ENCODE measurements at regions not wholly inside any gene's neighbourhood (a gene's known extent, or its start where the extent isn't known, plus 50 kb on each side); places are given as distances from the start of the nearest gene placed in this dataset.
"Not testable (repeated sequence)": the region's sequence is repeated elsewhere in the genome, so short reads cannot be mapped to it uniquely, and the experiment has no call there.

GRCh38 chr13:34372581-34372980, 554.6 kb downstream of the RFC3 start:
- no peaks in the 10 kb centered on the region for H3K27me3 Mint-ChIP-seq
- H3K27ac Mint-ChIP-seq, result no peak overlapping the region
- ATAC-seq, result no peak
- H3K4me3 Mint-ChIP-seq, result no peak overlapping the region
- H3K9me3 Mint-ChIP-seq, result no peaks in the 10 kb centered on the region
- no peaks in the 10 kb centered on the region for H3K4me1 Mint-ChIP-seq
- no peaks in the 10 kb centered on the region for H3K36me3 Mint-ChIP-seq

- H3K27ac Mint-ChIP-seq, result no peak overlapping the region
- H3K4me3 Mint-ChIP-seq, result no peak overlapping the region
- peak; percentile 18 for ATAC-seq
- no peaks in the 10 kb centered on the region for H3K27me3 Mint-ChIP-seq
- no peaks in the 10 kb centered on the region for H3K36me3 Mint-ChIP-seq
- no peaks in the 10 kb centered on the region for H3K9me3 Mint-ChIP-seq
- H3K4me1 Mint-ChIP-seq, result no peaks in the 10 kb centered on the region
Measured at GRCh38 chr13:34376483-34376882, 558.5 kb downstream of the RFC3 start.

- Mint-ChIP-seq H3K36me3 (no peaks in the 10 kb centered on the region), H3K9me3 (no peaks in the 10 kb centered on the region), H3K27me3 (no peaks in the 10 kb centered on the region), H3K4me1 (no peaks in the 10 kb centered on the region), H3K27ac (no peak overlapping the region), H3K4me3 (no peak overlapping the region)
- no peak for ATAC-seq
Measured at GRCh38 chr13:34381228-34381627, 560.8 kb upstream of the NBEA start.

GRCh38 chr13:34383728-34384127, 558.3 kb upstream of the NBEA start:
- Mint-ChIP-seq H3K9me3 (no peaks in the 10 kb centered on the region), H3K4me1 (no peaks in the 10 kb centered on the region), H3K36me3 (no peaks in the 10 kb centered on the region), H3K27me3 (no peaks in the 10 kb centered on the region), H3K4me3 (no peak overlapping the region), H3K27ac (no peak overlapping the region)
- ATAC-seq, result no peak

- H3K27ac Mint-ChIP-seq, ATAC-seq, H3K27me3 Mint-ChIP-seq, H3K4me3 Mint-ChIP-seq, H3K36me3 Mint-ChIP-seq, H3K4me1 Mint-ChIP-seq, H3K9me3 Mint-ChIP-seq: not testable (repeated sequence)
Measured at GRCh38 chr13:34386229-34386628, 555.8 kb upstream of the NBEA start.

- no peak overlapping the region for H3K4me3 Mint-ChIP-seq
- no peaks in the 10 kb centered on the region for H3K36me3 Mint-ChIP-seq
- H3K27ac Mint-ChIP-seq, result no peak overlapping the region
- H3K4me1 Mint-ChIP-seq, result no peaks in the 10 kb centered on the region
- H3K9me3 Mint-ChIP-seq, result peaks cover 6% of the 10 kb centered on the region
- ATAC-seq, result no peak
- H3K27me3 Mint-ChIP-seq, result no peaks in the 10 kb centered on the region
Measured at GRCh38 chr13:34391076-34391475, 551.0 kb upstream of the NBEA start.

GRCh38 chr13:34401696-34402095, 540.4 kb upstream of the NBEA start:
- no peaks in the 10 kb centered on the region for H3K4me1 Mint-ChIP-seq
- no peaks in the 10 kb centered on the region for H3K36me3 Mint-ChIP-seq
- no peaks in the 10 kb centered on the region for H3K27me3 Mint-ChIP-seq

GRCh38 chr13:34405410-34406181, 536.5 kb upstream of the NBEA start:
- no peaks in the 10 kb centered on the region for H3K4me1 Mint-ChIP-seq
- no peak overlapping the region for H3K4me3 Mint-ChIP-seq
- no peaks in the 10 kb centered on the region for H3K9me3 Mint-ChIP-seq
- H3K27ac Mint-ChIP-seq, result no peak overlapping the region
- no peaks in the 10 kb centered on the region for H3K27me3 Mint-ChIP-seq
- no peaks in the 10 kb centered on the region for H3K36me3 Mint-ChIP-seq
- no peak for ATAC-seq

More at GRCh38 chr13:34401696-34402095, 540.4 kb upstream of the NBEA start:
- H3K4me3 Mint-ChIP-seq, result no peak overlapping the region
- no peak overlapping the region for H3K27ac Mint-ChIP-seq
- ATAC-seq, result no peak
- peaks cover 3% of the 10 kb centered on the region for H3K9me3 Mint-ChIP-seq

GRCh38 chr13:34408640-34409039, 533.4 kb upstream of the NBEA start:
- Mint-ChIP-seq H3K27ac (no peak overlapping the region), H3K4me3 (no peak overlapping the region), H3K36me3 (no peaks in the 10 kb centered on the region), H3K27me3 (no peaks in the 10 kb centered on the region), H3K4me1 (no peaks in the 10 kb centered on the region), H3K9me3 (no peaks in the 10 kb centered on the region)
- ATAC-seq, result no peak

- H3K4me1 Mint-ChIP-seq, result no peaks in the 10 kb centered on the region
- H3K9me3 Mint-ChIP-seq, result no peaks in the 10 kb centered on the region
- no peaks in the 10 kb centered on the region for H3K27me3 Mint-ChIP-seq
- H3K27ac Mint-ChIP-seq, result no peak overlapping the region
- no peaks in the 10 kb centered on the region for H3K36me3 Mint-ChIP-seq
- H3K4me3 Mint-ChIP-seq, result no peak overlapping the region
- ATAC-seq, result no peak
Measured at GRCh38 chr13:34409496-34410182, 532.4 kb upstream of the NBEA start.

- Mint-ChIP-seq H3K27me3 (no peaks in the 10 kb centered on the region), H3K27ac (no peak overlapping the region), H3K9me3 (no peaks in the 10 kb centered on the region), H3K36me3 (no peaks in the 10 kb centered on the region), H3K4me1 (no peaks in the 10 kb centered on the region), H3K4me3 (no peak overlapping the region)
- no peak for ATAC-seq
Measured at GRCh38 chr13:34410678-34411077, 531.4 kb upstream of the NBEA start.

- no peak for ATAC-seq
- no peak overlapping the region for H3K4me3 Mint-ChIP-seq
- no peaks in the 10 kb centered on the region for H3K27me3 Mint-ChIP-seq
- no peaks in the 10 kb centered on the region for H3K9me3 Mint-ChIP-seq
- no peaks in the 10 kb centered on the region for H3K36me3 Mint-ChIP-seq
- no peak overlapping the region for H3K27ac Mint-ChIP-seq
- no peaks in the 10 kb centered on the region for H3K4me1 Mint-ChIP-seq
Measured at GRCh38 chr13:34411177-34411576, 530.9 kb upstream of the NBEA start.

GRCh38 chr13:34411894-34412293, 530.2 kb upstream of the NBEA start:
- H3K4me3 Mint-ChIP-seq, result no peak overlapping the region
- H3K36me3 Mint-ChIP-seq, result no peaks in the 10 kb centered on the region
- H3K27ac Mint-ChIP-seq, result no peak overlapping the region
- H3K9me3 Mint-ChIP-seq, result no peaks in the 10 kb centered on the region
- H3K4me1 Mint-ChIP-seq, result no peaks in the 10 kb centered on the region
- ATAC-seq, result no peak
- H3K27me3 Mint-ChIP-seq, result no peaks in the 10 kb centered on the region

- Mint-ChIP-seq H3K4me3 (no peak overlapping the region), H3K4me1 (no peaks in the 10 kb centered on the region), H3K36me3 (no peaks in the 10 kb centered on the region), H3K9me3 (no peaks in the 10 kb centered on the region), H3K27ac (no peak overlapping the region), H3K27me3 (no peaks in the 10 kb centered on the region)
- no peak for ATAC-seq
Measured at GRCh38 chr13:34412295-34412694, 529.8 kb upstream of the NBEA start.

- H3K4me1 Mint-ChIP-seq, result no peaks in the 10 kb centered on the region
- no peak overlapping the region for H3K27ac Mint-ChIP-seq
- H3K9me3 Mint-ChIP-seq, result no peaks in the 10 kb centered on the region
- H3K36me3 Mint-ChIP-seq, result no peaks in the 10 kb centered on the region
- peak; percentile 20 for ATAC-seq
- H3K4me3 Mint-ChIP-seq, result no peak overlapping the region
- H3K27me3 Mint-ChIP-seq, result no peaks in the 10 kb centered on the region
Measured at GRCh38 chr13:34412817-34413375, 529.2 kb upstream of the NBEA start.
